ENCODE measurements at regions not wholly inside any gene's neighbourhood (a gene's known extent, or its start where the extent isn't known, plus 50 kb on each side); places are given as distances from the start of the nearest gene placed in this dataset.

DNA sequence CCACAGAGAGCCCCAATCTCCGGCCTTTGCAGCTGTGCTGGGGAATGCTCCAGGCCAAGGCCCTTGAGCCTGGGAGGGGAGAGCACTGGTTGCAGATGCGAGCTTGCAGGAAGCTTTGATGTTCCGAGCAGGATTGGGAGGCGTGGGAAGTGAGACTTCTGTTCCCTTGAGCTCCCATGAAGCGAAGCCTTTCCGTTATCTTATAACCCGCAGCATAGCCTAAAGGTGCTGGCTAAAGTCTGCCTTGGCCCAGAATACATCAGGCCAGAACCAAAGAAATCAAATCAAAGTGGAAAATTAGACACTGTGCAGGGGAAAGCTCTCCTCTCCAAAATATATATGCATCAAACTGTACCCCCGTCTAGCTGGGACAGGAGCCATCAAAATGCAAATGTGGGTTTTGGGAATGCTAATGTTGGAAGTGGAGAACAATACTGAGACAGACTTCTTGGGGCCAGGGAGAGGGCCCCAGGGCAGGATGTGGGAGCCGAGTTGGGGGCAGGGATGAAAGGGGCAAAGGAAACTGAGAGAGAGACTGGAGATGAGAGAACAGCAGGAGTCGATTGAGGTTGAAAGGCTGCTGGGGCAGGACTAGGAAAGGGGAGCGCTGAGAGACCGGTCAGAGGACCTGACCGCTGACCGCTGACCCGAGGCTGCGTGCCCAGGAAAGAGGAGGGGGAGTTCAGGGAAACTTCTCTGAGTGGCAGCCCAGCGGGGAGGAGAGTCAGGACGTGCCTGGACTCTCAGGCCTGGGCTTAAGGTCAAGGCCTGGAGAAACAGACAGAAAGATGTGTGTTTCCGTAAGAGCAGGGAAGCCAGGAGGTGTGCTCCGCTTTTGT, 152.2 kb upstream of the PARP11 start:
- DNase-seq (ENCODE audit: low read depth in 2 of 2), result no peak

DNA sequence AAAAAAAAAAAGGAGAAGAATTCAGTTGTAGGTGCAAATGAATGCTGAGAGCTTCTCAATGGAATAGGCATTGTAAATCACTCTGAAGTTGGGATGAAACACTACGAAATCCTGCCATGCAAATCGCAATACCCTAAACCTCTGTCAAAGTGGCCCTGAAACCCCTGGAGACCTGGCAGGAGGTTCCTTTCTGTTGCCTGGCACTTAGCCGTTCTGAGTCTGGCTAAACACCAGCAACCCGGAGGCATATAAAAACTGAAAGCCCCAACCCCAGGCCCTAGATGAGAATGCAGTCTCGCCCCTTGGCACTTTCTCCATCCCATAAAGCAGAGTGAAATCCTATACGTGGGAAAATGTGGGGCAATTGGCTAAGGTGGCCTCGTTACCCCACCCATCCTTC, 151.5 kb upstream of the PARP11 start:
- DNase-seq (ENCODE audit: low read depth in 2 of 2), result no peak

DNA sequence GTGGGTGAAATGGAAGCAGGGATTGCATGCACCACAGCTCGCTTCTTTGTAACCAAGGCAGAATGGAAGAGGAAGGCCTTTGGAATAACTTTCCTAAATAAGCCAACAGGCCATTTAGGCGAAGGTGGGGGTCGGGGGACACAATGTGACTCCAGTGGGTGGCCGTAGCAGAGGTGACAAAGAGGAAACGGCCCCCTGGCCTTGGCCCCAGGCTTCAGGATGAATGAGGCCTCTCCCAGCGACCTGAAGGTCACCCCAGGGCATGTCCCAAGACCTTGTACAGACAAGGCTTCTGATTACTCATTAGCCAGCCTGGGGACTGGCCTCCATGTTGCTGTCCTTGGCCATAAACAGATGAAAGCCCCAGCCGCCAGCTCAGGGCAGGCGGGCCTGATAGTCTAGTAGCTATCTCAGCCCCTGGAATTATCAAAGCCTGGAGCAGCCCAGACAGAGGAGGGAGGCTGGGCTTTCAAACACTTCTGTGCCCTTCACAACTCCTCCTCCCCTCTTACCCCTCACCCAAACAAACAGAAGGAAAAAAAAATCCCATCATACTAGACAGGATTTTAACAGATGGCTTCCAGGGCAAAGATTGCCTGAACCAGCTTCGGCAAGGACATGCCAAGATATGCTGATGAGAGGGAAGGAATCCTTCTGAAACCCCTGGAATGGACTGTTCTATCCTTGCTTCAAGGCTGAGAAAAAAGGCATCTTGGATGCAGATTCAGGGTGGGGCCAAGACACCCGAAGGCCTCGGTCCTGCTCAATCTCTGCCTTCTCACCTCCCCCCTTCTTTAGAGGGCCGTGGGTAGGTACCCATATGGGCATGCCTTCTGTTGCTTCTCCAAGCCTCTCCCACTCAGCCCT, 142.3 kb upstream of the PARP11 start:
- no peak for DNase-seq (ENCODE audit: low read depth in 2 of 2)

DNA sequence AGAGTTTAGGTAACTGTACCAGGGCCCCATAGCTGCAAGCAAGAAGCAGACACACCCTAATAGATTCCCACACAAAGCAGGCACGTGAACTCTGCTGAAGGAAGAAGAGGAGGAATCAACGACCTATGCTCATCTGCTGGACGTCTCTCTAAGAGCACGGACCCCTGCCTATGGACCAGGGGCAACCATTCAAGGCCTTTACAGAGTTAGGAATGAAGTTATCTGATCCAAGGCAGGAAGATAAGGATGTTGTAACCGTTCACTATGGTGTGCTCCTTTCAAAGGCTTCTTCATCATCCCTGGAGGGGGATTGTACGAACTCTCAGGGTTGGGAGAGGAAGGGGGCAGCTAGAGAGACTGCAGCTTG, 141.6 kb upstream of the PARP11 start:
- DNase-seq (ENCODE audit: low read depth in 2 of 2), result no peak

DNA sequence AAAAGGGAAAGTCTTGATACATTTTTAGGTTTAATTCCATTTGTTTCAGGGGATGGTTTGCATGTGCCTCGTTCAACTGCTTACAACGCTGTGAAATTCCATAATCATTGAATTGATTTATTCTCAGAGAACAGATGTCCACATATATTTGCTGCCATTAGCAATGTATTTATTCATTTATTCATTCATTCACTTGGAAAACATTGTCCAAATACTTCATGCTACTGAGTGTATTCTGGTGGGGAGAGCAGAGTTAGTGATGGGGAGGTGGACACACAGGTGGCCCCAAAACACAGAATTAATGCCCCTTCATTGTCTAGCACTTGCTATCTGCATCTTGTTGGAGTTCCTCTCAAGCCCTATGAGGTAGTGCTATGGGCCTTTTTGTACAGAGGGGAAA, 141.2 kb upstream of the PARP11 start:
- DNase-seq (ENCODE audit: low read depth in 2 of 2), result no peak

DNA sequence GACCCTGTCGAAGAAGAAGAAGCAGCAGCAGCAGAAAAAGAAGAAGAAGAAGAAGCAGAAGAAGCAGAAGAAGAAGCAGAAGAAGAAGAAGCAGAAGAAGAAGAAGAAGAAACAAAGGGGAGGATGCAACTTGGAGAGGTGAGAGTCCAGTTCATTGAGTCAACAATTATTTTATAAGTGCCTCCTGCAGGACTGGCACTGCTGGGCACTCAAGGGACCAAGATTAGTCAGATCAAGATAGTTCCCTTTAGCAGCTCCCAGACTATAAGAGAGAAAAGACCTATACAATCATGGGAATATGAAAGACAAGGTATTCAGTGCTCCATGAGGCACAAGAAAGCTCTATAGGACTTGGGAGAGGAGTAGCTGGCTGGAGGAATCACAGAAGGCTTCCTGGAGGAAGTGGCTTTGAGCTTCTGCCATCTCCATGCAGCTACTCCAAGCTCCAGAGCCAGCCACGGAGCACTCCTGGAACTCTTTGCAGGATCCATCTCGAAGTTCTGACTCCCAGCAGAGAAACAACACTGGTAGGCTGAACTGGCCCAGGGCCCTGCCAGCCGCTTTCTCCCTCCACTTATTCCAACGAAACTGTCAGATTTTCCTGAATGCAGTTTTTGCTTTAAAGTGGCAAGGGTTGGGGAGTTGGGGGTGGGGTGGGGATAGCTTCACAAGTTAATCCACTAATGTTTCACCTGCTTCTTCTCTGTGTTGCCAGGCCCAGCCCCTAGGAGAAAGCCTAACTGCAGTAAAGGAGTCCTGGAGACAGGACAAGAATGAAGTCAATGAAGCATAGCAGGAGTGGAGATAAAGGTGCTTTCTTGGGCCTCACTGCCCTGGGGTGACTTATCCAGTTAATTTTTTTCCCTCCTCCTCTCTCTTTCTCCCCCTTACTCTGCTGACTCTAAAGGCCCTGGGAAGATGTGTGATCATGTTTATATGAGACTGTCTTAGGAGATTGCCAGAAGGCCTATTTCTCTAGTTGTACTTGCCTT, 140.1 kb upstream of the PARP11 start:
- DNase-seq (ENCODE audit: low read depth in 2 of 2), result no peak

DNA sequence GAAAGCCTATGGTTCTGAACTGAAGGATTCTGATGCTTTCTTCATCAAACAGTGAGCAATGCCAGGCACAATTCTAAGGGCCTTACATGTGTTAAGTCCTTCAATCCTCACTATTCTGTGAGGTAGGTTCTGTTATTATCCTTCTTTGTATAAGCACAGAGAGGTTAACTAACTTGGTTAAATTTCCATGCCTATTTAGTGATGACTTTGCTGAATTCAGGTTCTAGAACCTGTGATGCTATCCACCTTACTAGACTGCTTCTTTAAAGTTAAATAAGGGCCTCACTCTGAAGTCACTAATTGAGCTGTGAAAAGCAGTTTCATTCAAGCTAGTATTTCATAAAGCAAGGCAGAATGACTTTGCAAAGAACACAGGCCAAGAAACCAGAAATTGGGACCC, 138.9 kb upstream of the PARP11 start:
- DNase-seq (ENCODE audit: low read depth in 2 of 2), result no peak

DNA sequence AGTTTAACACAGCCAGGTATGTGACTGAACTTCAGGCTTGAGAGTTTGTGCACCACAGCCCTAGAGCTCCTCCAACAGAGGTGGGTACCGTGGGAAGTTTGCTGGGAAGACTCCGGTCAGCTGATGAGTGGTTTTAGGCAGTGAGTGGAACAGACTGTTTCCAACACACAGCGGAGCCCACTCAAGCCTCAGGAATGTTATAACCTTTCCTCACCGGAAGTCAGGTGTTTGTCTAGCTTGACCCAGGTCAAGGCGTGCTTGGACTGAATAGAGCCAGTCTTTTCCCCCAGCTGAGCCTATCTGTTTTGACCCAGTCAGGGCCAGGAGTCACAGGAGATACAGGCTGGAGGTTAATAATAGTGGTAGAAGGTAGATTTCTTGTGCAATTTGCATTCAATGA, 138.4 kb upstream of the PARP11 start:
- no peak for DNase-seq (ENCODE audit: low read depth in 2 of 2)

DNA sequence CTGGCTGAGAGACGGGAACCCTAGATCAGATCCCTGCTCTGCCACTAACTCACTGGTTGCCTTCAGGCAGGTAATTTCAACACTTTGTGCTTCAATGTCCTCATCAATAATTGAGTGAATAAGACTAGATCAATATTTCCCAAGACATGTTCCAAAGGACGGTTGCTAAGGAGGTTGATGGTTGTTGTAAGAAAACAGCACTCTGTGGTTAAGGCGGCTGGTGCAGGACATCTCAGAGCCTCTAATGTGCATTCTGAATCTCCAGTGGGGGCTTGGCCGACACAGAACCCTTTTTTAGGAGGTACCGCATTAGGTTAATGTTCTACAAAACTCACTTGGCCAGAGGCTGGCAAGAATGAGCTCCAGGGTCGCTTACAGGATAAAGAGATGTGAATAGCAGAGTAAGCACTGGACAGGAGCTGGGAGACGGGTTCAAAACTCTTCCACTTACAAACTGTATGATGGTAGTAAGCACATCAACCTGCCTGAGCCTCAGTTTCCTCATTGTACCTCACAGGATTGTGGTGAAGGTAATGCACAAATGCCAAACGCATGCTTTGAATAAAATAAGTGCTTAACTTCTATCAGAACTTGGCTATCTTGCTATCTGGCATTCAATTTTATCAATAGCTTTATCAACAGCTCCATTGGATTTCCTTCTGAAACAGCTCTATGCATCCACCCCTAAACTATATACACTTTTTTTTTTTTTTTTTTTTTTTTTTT, 136.9 kb upstream of the PARP11 start:
- no peak for DNase-seq (ENCODE audit: low read depth in 2 of 2)

DNA sequence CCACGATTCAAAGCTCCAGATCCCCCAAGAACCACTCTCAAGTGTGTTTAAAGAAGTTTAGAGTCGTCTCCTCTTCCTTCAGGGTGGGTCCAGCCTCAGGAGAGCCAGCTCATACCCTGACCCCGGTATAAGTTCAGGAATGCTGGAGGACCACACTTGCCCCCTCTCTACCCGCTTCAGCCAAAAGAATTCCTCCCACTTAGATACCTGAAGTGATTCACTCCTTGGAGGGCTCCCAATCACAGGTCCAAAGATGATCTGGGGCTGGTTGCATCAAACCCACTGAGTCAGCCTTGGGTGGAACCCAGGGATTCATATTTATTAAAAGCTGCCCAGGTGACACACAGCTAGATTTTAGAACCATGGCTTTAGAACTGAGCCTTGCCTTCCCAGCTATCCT, 133.5 kb upstream of the PARP11 start:
- no peak for DNase-seq (ENCODE audit: low read depth in 2 of 2)

DNA sequence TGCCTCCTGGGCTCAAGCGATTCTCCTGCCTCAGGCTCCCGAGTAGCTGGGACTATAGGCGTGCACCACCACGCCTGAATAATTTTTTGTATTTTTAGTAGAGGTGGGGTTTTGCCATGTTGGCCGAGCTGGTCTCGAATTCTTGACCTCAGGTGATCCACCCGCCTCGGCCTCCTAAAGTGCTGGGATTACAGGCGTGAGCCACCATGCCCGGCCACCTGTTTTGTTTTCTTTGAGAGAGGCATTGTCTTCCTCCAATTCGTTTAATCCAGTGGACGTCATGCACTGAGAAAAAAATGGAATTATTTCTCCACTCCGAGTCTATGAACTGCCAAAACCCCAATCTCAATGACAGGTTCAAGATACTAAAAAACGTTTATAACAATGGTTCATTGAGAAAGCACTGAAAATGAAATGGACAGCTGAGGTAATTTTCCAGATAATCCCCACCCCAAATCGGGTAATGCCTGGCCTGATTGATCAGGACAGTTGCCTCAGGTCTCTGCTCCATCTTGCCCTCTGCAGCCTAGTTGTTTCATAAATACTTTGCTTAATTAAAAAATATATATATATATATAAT, 132.7 kb upstream of the PARP11 start:
- DNase-seq (ENCODE audit: low read depth in 2 of 2), result no peak

DNA sequence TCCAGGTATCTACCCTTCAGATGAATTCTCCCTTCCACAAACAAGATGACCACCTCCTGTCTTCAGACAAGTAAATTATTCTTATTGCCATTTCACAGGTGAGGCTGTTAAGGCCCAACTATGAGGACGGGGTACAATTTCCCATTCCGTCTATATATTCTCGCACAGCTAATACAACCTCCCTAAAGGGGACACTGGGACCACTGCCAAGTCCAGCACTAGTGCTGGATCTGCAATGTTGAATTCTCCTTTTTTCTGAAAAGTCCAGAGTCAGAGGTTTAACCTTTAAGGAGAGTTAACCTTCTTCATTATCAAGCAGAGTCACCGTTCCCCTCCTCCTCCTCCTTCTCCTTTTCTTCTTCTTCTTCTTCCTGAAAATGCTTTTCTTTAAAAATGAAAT, 130.4 kb upstream of the PARP11 start:
- DNase-seq (ENCODE audit: low read depth in 2 of 2), result no peak

DNA sequence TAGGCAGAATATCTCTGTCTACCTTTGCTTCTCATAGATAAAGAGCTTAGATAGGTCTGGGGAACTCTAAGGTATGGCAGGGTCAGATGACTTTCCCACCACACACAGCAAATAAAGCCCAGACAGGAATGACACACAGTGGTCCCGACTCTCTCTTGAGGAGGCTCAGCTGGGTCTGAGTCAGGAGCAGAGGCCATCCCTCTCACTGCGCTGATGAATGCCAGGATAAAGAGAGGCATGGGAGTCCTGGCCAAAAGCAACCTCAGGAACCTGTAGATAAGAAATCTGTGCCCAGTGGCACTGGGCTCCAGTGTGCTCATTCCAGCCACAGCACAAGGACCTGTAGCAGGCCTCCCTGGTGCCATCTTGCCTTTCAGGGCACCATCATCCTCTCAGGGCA, 129.4 kb upstream of the PARP11 start:
- DNase-seq (ENCODE audit: low read depth in 2 of 2), result no peak

DNA sequence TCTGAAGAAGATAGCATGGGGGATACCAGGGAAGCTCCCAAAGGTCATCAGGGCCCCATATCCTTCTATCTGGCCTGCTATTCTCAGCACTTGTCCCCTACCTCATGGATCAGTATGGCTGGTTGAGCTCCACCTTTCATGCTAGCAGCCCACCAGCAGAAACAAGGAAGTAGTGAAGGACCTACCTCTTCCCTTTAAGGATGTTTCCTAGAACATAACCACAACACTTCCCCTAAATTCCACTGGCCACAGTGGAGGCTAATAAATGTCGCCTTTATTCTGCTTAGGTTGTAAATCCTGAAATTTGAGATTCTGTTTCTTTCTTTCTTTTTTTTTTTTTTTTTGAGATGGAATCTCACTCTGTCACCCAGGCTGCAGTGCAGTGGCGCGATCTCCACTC, 128.6 kb upstream of the PARP11 start:
- DNase-seq (ENCODE audit: low read depth in 2 of 2), result no peak

DNA sequence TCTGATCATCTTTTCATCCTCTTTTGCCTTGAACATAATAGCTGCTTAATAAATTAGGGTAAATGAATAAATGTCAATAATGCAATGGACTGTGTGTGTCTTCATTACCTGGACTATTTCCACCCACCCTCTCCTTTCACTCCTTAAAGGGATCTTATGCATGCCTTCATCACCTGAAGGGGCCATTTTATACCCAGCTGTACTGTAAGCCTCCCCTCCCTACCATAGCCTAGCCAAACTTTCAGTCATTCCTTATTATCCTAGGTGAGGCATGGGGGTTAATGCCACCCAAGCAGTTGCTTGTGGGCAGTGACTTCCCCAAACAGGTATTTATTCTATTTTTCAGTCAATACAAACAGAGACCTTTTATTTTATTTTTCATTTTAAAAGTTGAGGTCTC, 127.8 kb upstream of the PARP11 start:
- DNase-seq (ENCODE audit: low read depth in 2 of 2), result no peak

DNA sequence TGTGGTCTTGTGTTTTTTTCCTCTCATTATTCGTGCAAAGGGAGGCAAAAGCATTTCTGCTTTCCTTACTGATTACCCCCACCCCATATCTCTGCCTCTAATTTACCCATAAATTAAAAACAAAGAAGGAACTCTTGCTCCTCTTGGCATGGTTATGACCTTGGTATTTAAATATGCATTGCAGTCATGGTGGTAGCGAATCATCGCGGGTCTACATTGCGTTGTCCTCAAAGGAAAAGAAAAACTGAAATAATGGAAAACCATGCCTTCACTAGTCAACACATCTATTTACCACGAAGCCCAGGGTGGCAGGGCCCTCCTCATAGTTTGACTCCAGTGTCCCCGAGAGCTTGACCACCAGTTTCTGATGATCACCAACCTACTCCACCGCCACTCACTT, 126.7 kb upstream of the PARP11 start:
- no peak for DNase-seq (ENCODE audit: low read depth in 2 of 2)

DNA sequence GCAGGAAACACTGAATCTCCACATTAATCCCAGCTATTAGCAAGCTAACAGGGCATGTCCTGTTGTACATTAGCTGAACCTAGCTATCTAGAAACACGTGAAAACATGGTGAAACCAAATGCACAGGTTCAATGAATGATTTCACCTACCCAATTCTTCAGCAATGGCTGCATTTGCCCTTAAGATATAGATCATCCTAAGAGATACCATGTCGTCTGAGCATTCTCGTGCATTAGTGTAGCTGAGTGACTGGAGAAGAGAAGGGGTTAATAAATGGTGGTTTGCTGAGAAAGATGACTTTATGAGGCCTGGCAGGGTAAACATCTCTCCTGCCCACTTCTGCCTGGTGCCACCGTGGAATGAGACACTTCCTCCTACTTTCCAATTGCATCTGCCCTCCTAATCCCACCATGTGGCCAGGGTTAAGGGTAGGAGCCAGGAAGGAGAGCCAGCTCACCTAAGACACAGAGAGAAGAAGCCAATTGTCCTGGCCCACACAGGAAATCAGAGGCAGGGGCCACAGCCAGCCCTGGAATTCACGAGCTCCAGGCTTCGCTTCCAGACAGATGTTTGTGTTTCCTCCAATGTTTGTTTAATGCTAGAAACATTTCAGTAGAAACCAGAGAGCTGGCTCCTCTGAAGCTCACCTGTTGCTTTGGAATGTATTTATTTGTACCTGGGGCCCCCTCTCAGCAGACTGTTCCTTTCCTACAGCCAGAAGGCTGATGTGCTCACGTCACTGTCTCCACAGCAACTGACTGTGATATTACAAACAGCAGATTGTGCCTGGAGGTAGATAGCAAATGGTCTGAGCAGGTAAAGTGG, 126.0 kb upstream of the PARP11 start:
- DNase-seq (ENCODE audit: low read depth in 2 of 2), result no peak

DNA sequence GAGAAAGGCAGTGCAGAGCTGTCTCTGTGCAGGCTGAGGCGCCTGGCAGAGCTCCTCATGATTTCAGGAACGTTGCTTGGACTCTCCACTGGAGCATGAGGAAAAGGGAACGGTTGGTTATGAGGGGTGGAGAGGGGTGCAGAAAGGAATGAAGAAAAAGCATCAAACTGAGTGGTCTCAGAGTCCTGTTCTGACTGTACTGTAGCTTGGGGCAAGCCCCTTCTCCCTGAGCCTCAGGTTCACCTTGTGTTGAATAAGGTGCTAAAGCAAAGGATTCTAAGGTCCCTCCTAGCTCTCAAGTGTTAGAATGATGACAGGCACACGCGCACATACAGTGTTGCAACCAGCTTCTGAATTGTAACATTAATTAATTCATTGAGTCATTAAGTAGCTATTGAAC, 125.2 kb upstream of the PARP11 start:
- DNase-seq (ENCODE audit: low read depth in 2 of 2), result no peak

DNA sequence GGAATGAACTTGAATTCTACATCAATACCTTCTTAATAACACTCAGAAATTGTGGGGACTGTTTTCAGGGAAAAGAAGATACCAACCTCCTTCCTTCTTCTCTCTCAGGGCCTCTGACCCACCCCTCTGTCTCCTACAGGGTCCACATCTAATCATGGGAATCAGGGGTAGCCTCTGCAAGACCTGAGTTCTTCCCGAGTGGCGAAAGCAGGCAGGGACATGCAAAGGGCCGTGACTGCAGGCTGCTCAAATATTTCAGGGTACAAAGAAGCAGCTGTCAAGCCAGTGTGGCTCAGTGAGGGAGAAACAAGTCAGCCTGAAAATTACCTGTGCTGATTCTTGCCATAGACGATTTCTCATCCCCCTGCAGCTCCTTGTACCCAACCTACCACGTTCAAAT, 123.1 kb upstream of the PARP11 start:
- no peak for DNase-seq (ENCODE audit: low read depth in 2 of 2)

DNA sequence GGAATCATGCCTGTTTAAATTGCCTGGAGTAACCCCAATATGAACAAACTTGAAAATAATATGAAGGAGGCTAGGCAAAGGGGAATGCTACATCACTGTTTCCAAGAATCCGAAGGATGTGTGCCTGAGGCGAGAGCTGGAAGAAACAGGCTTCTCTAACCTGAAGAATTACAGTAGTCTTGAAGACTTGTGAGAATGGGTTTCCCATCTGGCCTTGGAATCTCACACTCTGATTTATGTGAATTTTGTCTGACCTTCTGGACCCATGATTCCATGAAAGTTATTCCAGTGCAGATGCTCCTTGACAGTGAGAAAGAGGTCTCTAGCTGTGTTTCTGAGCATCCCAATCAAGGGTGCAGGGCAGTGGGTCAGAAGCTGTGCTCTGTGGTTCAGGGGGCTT, 122.1 kb upstream of the PARP11 start:
- DNase-seq (ENCODE audit: low read depth in 2 of 2), result no peak

Measured in fibroblast of skin of left biceps (primary cell).